Neural progenitor cell (in vitro differentiated cells): ENCODE measurements at regions not wholly inside any gene's neighbourhood (a gene's known extent, or its start where the extent isn't known, plus 50 kb on each side); places are given as distances from the start of the nearest gene placed in this dataset.
"Not testable (repeated sequence)": the region's sequence is repeated elsewhere in the genome, so short reads cannot be mapped to it uniquely, and the experiment has no call there.

Experiments
- CTCF ChIP-seq: fragments of 200-600 bp; sonication (generic); IDR thresholded peaks from 2 replicates; pipeline ENCODE4 v1.5.1; 2017; ENCODE audit warnings: antibody characterized with exemption, mild to moderate bottlenecking
- EZH2 ChIP-seq: fragments of 200-600 bp; sonication (generic); IDR thresholded peaks from 2 replicates; pipeline ENCODE4 v1.6.1; 2017; ENCODE audit warnings: antibody characterized with exemption, mild to moderate bottlenecking, moderate library complexity

- TF ChIP-seq CTCF, EZH2: not testable (repeated sequence)
Measured at GRCh38 chr7:67497914-67498313, 501.3 kb downstream of the TYW1 start.
